ENCODE measurements at regions not wholly inside any gene's neighbourhood (a gene's known extent, or its start where the extent isn't known, plus 50 kb on each side); places are given as distances from the start of the nearest gene placed in this dataset.

DNA sequence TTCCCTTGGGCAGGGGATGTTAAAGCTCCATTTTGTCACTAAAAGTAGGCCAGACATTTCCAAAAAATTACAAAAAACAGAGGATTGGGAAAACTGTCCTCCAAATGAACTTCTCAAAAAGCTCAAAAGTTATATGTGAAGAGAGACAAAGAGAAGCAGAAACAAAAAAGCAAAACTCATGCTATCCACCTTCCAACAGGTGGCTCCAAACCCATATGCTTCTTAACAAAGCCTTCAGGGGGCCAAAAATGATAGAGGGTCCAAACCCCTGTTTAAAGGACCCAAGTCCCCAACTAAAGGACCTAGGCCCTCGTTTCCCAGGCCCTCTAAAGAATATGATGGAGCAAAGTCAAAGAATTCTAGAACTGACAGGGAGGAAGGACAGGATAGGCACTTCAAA, 146.7 kb downstream of the AASDHPPT start:
- no peak overlapping the region for H3K27ac Mint-ChIP-seq (ENCODE audit: low read depth)
- H3K4me3 Mint-ChIP-seq, result no peak overlapping the region
- no peaks in the 10 kb centered on the region for H3K27me3 Mint-ChIP-seq
- H3K36me3 Mint-ChIP-seq (ENCODE audit: insufficient read depth), result no peaks in the 10 kb centered on the region
- DNase-seq (ENCODE audit: low spot score in 2 of 2) (no peak), ATAC-seq (replicated peaks; ENCODE audit: extremely low read depth, poor library complexity, severe bottlenecking) (no peak)
- no peaks in the 10 kb centered on the region for H3K4me1 Mint-ChIP-seq
- H3K9me3 Mint-ChIP-seq, result peaks cover 31% of the 10 kb centered on the region

DNA sequence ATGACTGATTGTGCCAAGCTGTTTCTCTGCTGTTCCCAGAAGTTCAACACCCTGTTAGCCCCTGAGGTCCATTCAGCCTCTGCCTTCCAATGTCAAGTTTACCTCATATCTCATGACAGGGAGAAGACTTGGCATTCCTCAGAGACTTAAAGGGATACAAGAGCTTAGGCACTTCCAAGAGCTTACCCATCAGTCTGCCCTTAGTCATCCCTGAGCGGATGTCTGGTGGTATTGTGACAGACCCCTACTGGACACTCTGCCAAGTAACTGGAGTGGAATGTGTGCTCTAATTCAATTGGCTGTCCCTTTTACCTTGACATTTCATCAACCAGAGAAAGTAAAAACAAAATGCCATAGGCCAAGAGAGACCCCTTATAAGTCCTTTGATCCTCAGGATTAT, 151.5 kb downstream of the AASDHPPT start:
- no peaks in the 10 kb centered on the region for H3K36me3 Mint-ChIP-seq (ENCODE audit: insufficient read depth)
- H3K27ac Mint-ChIP-seq (ENCODE audit: low read depth), result no peak overlapping the region
- H3K9me3 Mint-ChIP-seq, result peaks cover 13% of the 10 kb centered on the region
- no peak for ATAC-seq (replicated peaks; ENCODE audit: extremely low read depth, poor library complexity, severe bottlenecking)
- no peak overlapping the region for H3K4me3 Mint-ChIP-seq
- DNase-seq (ENCODE audit: low spot score in 2 of 2), result no peak
- H3K4me1 Mint-ChIP-seq, result no peaks in the 10 kb centered on the region
- no peaks in the 10 kb centered on the region for H3K27me3 Mint-ChIP-seq

DNA sequence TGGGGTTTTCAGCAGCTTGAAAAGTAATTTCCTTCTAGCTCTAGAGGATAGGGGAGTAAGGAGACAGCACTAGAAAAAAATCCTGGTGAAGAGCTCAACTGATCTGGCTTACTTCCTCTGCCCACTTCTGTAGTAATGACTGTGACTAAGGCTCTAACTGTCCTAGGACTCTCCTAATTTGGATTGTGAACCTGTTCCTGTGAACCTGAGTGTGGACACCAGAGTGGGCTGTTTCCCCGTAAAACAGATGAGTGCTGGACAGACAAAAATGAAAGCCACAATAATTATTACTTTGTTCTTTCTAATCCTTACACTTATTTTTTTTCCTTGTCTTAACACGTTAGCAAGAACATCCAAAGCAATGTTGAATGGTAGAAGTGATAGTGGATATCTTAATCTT, 154.1 kb downstream of the AASDHPPT start:
- H3K36me3 Mint-ChIP-seq (ENCODE audit: insufficient read depth), result no peaks in the 10 kb centered on the region
- H3K27ac Mint-ChIP-seq (ENCODE audit: low read depth), result no peak overlapping the region
- H3K4me3 Mint-ChIP-seq, result no peak overlapping the region
- peaks cover 11% of the 10 kb centered on the region for H3K9me3 Mint-ChIP-seq
- H3K27me3 Mint-ChIP-seq, result no peaks in the 10 kb centered on the region
- no peak for ATAC-seq (replicated peaks; ENCODE audit: extremely low read depth, poor library complexity, severe bottlenecking)
- no peaks in the 10 kb centered on the region for H3K4me1 Mint-ChIP-seq
- no peak for DNase-seq (ENCODE audit: low spot score in 2 of 2)

DNA sequence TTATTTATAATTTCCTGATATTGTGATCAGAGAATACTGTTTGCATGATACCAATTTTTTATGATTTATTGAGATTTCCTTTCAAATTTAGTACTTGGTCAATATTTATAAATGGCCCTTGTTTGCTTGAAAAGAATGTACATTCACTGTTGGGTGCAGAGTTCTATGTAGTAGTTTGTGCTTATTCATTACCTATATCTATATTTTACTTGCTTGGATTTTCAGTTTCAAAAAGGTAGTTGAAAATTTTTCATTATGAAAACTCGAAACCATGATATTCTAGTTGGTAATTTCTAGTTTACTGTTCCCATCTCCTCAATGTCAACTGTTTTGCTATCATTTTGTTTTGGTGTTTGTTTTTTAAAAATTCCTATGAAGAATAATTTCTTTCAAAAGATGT, 155.7 kb downstream of the AASDHPPT start:
- DNase-seq (ENCODE audit: low spot score in 2 of 2), result no peak
- Mint-ChIP-seq H3K4me1 (no peaks in the 10 kb centered on the region), H3K36me3 (ENCODE audit: insufficient read depth) (no peaks in the 10 kb centered on the region), H3K9me3 (peaks cover 8% of the 10 kb centered on the region), H3K4me3 (no peak overlapping the region), H3K27me3 (no peaks in the 10 kb centered on the region), H3K27ac (ENCODE audit: low read depth) (no peak overlapping the region)
- ATAC-seq (replicated peaks; ENCODE audit: extremely low read depth, poor library complexity, severe bottlenecking), result no peak

DNA sequence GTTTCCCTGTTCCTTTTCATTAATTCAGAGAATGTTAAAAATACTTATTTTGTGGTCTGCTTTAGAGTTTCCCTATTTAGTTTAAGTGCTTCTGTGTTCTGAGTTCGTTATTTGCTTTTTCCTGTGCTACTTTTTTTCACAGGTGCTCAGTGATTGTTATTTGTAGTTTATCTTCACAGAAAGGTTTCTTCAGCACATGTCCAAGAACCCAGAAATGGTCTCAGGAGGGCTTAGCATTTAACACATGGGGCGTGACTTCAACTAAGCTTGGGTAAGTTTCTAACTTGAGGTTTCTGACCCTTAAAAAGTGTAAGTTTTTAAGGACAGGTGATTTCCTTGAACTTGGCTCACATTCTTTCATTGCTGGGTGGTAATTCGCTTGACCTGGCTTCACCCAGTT, 157.3 kb downstream of the AASDHPPT start:
- Mint-ChIP-seq H3K4me3 (no peak overlapping the region), H3K27me3 (no peaks in the 10 kb centered on the region), H3K9me3 (peaks cover 5% of the 10 kb centered on the region), H3K36me3 (ENCODE audit: insufficient read depth) (no peaks in the 10 kb centered on the region), H3K4me1 (no peaks in the 10 kb centered on the region), H3K27ac (ENCODE audit: low read depth) (no peak overlapping the region)
- DNase-seq (ENCODE audit: low spot score in 2 of 2) (no peak), ATAC-seq (replicated peaks; ENCODE audit: extremely low read depth, poor library complexity, severe bottlenecking) (no peak)

DNA sequence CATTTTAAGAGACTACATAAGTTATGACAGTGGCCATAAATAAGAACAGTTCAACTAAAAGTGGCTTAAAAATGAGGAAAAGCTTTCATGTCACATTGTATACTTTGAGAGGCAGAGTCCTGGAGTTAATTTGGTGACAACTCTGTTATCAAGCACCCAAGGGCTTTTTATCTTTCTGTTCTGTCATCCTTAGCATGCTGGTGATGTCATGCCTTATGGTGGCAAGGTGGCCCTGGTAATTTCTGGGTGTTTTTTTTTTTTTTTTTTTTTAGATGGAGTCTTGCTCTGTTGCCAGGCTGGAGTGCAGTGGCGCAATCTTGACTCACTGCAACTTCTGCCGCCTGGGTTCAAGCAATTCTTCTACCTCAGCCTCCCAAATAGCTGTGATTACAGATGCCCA, 158.8 kb downstream of the AASDHPPT start:
- DNase-seq (ENCODE audit: low spot score in 2 of 2) (no peak), ATAC-seq (replicated peaks; ENCODE audit: extremely low read depth, poor library complexity, severe bottlenecking) (no peak)
- Mint-ChIP-seq H3K27ac (ENCODE audit: low read depth) (no peak overlapping the region), H3K27me3 (no peaks in the 10 kb centered on the region), H3K9me3 (peaks cover 5% of the 10 kb centered on the region), H3K4me3 (no peak overlapping the region), H3K36me3 (ENCODE audit: insufficient read depth) (no peaks in the 10 kb centered on the region), H3K4me1 (no peaks in the 10 kb centered on the region)

DNA sequence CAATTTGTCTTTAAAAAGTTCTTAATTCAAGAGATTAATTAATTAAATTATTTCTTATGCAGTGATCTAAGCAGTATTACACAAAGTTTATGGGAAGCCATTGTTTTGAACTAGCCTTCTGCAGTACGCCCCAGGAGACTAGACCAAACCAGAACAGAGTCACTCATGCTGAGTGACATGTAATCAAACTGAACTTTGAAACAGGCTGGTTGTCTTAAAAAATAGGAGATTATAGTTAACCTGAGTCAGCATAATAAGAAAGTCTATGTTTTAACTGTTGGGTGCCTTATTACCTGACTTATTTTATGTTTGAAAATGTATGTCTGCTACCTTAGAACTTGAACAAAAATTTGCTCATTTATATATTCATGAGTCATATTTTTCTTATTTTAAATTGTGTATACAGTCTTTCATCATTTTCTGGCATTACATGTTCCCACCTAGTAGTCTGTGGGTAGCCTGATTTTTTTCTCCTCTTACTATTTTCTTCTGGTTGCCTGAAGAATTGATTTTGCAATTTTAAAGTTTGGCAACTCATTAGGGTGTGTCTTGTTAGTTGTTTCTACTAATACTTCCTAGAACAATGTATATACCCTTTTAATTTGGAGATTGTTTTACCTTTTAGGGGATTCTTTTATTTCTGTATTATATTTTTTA, 161.4 kb downstream of the AASDHPPT start:
- no peaks in the 10 kb centered on the region for H3K4me1 Mint-ChIP-seq
- no peak overlapping the region for H3K27ac Mint-ChIP-seq (ENCODE audit: low read depth)
- H3K9me3 Mint-ChIP-seq, result peaks cover 6% of the 10 kb centered on the region
- no peak overlapping the region for H3K4me3 Mint-ChIP-seq
- H3K36me3 Mint-ChIP-seq (ENCODE audit: insufficient read depth), result no peaks in the 10 kb centered on the region
- H3K27me3 Mint-ChIP-seq, result no peaks in the 10 kb centered on the region
- ATAC-seq (replicated peaks; ENCODE audit: extremely low read depth, poor library complexity, severe bottlenecking) (no peak), DNase-seq (ENCODE audit: low spot score in 2 of 2) (no peak)

DNA sequence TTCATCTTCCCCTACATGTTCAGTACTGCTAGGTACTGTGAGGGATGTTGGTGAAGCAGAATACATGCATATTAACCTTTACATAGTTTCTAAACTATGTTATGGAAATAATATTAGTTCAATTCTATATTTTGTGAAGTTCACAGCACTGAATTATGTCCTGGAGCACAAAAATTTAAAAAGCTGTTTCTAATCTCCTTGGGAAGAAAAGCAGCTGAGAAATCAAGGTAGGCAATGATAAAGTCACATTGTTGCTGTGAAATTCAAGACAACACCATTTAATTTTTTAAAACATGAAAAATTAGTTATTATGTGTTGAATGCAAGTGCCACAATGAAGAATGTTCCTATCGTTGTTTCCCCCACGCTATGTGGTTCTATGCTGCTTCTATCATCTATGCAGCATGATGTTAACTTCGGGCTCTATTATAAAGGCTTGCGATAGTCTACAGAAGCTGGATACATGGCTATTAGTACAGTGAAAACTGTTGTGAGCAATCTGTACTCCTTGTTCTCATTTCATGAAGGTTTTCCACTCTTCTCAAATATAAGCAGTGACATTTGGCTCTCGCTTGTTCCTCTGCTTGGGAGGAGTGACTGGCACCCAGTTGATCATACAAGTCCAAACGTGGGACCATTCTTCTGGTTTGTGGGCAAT, 164.3 kb downstream of the AASDHPPT start:
- Mint-ChIP-seq H3K4me3 (no peak overlapping the region), H3K4me1 (no peaks in the 10 kb centered on the region), H3K36me3 (ENCODE audit: insufficient read depth) (no peaks in the 10 kb centered on the region), H3K27ac (ENCODE audit: low read depth) (no peak overlapping the region), H3K27me3 (no peaks in the 10 kb centered on the region), H3K9me3 (peaks cover 12% of the 10 kb centered on the region)
- ATAC-seq (replicated peaks; ENCODE audit: extremely low read depth, poor library complexity, severe bottlenecking), result no peak
- no peak for DNase-seq (ENCODE audit: low spot score in 2 of 2)

DNA sequence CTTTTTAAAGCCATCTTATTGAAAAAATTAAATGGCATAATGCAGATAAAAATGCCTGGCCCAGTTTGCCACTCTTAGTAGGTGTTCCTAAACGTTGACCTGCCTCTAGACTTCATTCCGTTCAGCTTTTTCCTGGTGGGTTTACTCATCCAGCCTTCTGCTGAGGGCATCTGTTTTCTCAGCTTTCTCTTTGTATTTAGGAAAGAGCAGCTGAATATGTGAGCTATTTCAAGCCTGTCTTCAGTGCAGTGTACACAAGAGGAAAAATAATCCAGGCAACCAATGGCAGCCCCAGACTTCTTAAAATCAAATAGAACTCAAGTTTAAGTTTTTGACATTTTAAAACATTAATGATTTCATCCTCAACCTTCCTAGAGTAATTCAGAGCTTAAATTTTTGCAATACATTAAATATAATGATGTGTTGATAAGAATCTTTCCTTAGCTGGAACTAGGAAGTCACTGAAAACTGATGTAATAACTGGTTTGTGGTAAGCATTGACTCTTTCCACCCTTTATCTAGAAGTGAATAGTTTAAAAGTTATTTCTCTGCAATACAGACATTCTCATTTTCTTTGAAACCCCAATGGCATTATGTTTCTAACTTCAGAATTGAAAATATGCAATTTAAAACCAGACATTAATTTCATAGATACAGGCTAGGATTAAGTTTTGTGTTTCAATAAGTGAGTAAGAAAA, 165.4 kb downstream of the AASDHPPT start:
- H3K27ac Mint-ChIP-seq (ENCODE audit: low read depth), result no peak overlapping the region

DNA sequence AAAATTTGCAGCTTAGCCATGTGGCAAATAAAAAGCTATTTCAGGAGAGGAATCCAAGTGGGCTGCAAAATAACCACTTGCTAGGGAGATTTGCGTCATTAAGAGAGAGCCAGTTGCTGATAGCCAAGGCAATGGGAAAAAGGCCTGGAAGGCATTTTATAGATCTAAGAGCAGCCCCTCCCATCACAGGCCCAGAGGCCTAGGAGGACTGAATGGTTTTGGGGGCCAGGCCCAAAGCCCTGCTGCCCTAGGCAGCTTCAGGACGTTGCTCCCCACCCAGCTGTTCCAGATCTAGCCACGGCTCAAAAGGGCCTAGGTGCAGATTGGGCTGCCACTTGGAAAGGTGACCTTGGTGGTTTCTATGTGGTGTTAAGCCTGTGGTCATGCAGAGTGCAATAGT, 169.0 kb downstream of the AASDHPPT start:
- Mint-ChIP-seq H3K27ac (ENCODE audit: low read depth) (no peak overlapping the region), H3K36me3 (ENCODE audit: insufficient read depth) (no peaks in the 10 kb centered on the region), H3K9me3 (peaks cover 7% of the 10 kb centered on the region), H3K27me3 (no peaks in the 10 kb centered on the region), H3K4me1 (no peaks in the 10 kb centered on the region), H3K4me3 (no peak overlapping the region)
- DNase-seq (ENCODE audit: low spot score in 2 of 2), result no peak
- ATAC-seq (replicated peaks; ENCODE audit: extremely low read depth, poor library complexity, severe bottlenecking), result no peak

More for the DNA sequence above, 165.4 kb downstream of the AASDHPPT start:
- Mint-ChIP-seq H3K9me3 (peaks cover 12% of the 10 kb centered on the region), H3K4me1 (no peaks in the 10 kb centered on the region), H3K27me3 (no peaks in the 10 kb centered on the region), H3K4me3 (no peak overlapping the region), H3K36me3 (ENCODE audit: insufficient read depth) (no peaks in the 10 kb centered on the region)
- ATAC-seq (replicated peaks; ENCODE audit: extremely low read depth, poor library complexity, severe bottlenecking) (no peak), DNase-seq (ENCODE audit: low spot score in 2 of 2) (no peak)

DNA sequence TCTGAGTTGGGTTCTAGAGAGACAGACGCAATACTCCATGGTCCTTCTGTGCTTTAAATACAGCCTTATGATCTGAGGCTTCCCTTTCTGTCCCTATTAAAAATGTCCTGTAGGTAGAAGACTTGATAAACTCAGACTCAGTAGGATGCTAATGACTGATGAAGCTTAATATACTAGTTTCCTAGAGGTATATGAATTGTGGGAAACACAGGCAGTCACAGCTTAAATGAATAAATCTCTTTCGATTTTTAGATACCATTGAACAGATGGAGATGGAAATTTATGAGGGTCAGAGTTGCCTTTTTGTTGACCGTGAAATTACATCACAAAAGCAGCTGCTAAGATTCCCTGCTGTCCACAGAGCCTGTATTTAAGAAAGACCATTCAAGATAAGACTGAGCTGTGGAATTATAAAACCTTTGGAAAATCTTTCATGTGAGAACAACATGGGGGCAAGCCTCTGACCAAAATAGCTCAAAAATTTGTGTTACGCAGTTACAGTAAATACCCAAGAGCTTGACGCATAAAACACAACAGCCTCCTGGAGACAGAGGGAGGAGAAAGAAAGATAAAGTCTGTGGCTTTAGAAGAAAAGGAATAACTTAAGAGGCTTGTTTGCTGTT, 172.3 kb downstream of the AASDHPPT start:
- no peak for ATAC-seq (replicated peaks; ENCODE audit: extremely low read depth, poor library complexity, severe bottlenecking)
- DNase-seq (ENCODE audit: low spot score in 2 of 2), result no peak

DNA sequence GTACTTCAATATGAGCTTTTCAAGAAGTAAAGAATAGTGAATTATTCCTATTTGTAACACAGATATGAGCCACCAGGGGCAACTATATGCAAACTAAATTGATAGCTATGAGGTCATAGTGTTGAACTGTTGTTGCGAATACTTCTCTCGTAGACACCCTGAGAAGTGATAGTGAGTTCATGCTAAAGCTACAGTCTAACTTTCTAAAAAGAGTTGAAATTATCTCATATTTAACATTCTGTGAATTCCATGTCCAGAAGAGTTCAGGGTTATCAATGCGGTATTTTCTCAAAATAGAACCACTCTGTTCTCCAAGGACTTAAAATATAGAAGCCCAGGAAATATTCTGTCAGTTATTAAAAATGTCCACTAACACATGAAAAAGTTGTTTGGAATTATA, 185.4 kb downstream of the AASDHPPT start:
- H3K27me3 Mint-ChIP-seq, result no peaks in the 10 kb centered on the region
- ATAC-seq (replicated peaks; ENCODE audit: extremely low read depth, poor library complexity, severe bottlenecking) (no peak), DNase-seq (ENCODE audit: low spot score in 2 of 2) (no peak)

More for the DNA sequence above, 172.3 kb downstream of the AASDHPPT start:
- Mint-ChIP-seq H3K4me3 (no peak overlapping the region), H3K27ac (ENCODE audit: low read depth) (no peak overlapping the region), H3K9me3 (peaks cover 10% of the 10 kb centered on the region), H3K4me1 (no peaks in the 10 kb centered on the region), H3K27me3 (no peaks in the 10 kb centered on the region), H3K36me3 (ENCODE audit: insufficient read depth) (no peaks in the 10 kb centered on the region)

DNA sequence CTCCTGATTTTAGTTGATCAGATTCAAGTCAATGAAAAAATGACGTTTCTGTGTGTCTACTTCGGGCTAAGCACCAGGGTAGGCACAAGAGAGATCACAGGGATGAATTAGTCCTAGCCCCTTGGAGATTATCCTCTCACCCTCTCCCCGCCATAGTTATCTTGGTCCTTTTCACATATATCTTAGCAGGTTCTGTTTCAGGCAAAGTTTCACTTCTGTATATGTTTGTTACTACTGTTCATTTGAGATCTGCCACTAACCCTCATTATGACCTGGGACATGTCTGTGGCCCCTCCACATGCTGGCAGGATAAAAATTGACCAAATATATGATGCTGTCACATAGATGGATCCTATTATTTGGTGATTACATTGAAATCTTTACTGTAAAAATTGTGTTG, 186.1 kb downstream of the AASDHPPT start:
- no peak for DNase-seq (ENCODE audit: low spot score in 2 of 2)
- peaks cover 4% of the 10 kb centered on the region for H3K36me3 Mint-ChIP-seq (ENCODE audit: insufficient read depth)
- no peaks in the 10 kb centered on the region for H3K27me3 Mint-ChIP-seq
- H3K4me1 Mint-ChIP-seq, result no peaks in the 10 kb centered on the region
- H3K27ac Mint-ChIP-seq (ENCODE audit: low read depth), result no peak overlapping the region
- H3K4me3 Mint-ChIP-seq, result no peak overlapping the region
- H3K9me3 Mint-ChIP-seq, result peaks cover 20% of the 10 kb centered on the region
- no peak for ATAC-seq (replicated peaks; ENCODE audit: extremely low read depth, poor library complexity, severe bottlenecking)

More for the DNA sequence above, 185.4 kb downstream of the AASDHPPT start:
- Mint-ChIP-seq H3K4me1 (no peaks in the 10 kb centered on the region), H3K36me3 (ENCODE audit: insufficient read depth) (peaks cover 4% of the 10 kb centered on the region), H3K27ac (ENCODE audit: low read depth) (no peak overlapping the region), H3K9me3 (peaks cover 19% of the 10 kb centered on the region), H3K4me3 (no peak overlapping the region)
